ENCODE measurements at regions not wholly inside any gene's neighbourhood (a gene's known extent, or its start where the extent isn't known, plus 50 kb on each side); places are given as distances from the start of the nearest gene placed in this dataset.

GRCh38 chr2:120832296-120833070 lies 96.8 kb downstream of the GLI2 start:
- DNase-seq (ENCODE audit: low spot score) = no peak
- H3K4me3 ChIP-seq = no peak overlapping the region
- TF ChIP-seq CTCF (IDR thresholded peaks at IDR 0.05) = no peak
- H3K27ac ChIP-seq = no peak overlapping the region

- TF ChIP-seq CTCF (IDR thresholded peaks at IDR 0.05) = no peak
- no peak for DNase-seq (ENCODE audit: low spot score)
Measured at GRCh38 chr2:120833127-120833675, 97.5 kb downstream of the GLI2 start.

GRCh38 chr2:120834206-120834605 lies 98.5 kb downstream of the GLI2 start:
- TF ChIP-seq CTCF (IDR thresholded peaks at IDR 0.05) = no peak
- DNase-seq (ENCODE audit: low spot score) = no peak
- no peak overlapping the region for H3K27ac ChIP-seq
- no peak overlapping the region for H3K4me3 ChIP-seq

More at GRCh38 chr2:120833127-120833675, 97.5 kb downstream of the GLI2 start:
- Histone ChIP-seq H3K27ac (no peak overlapping the region), H3K4me3 (no peak overlapping the region)

- no peak for TF ChIP-seq CTCF (IDR thresholded peaks at IDR 0.05)
- H3K27ac ChIP-seq = no peak overlapping the region
- H3K4me3 ChIP-seq = no peak overlapping the region
- no peak for DNase-seq (ENCODE audit: low spot score)
Measured at GRCh38 chr2:120836281-120836680, 100.6 kb downstream of the GLI2 start.

- no peak for TF ChIP-seq CTCF (IDR thresholded peaks at IDR 0.05)
- no peak overlapping the region for H3K4me3 ChIP-seq
- H3K27ac ChIP-seq = no peak overlapping the region
- no peak for DNase-seq (ENCODE audit: low spot score)
Measured at GRCh38 chr2:120840795-120841487, 105.3 kb downstream of the GLI2 start.

GRCh38 chr2:120842456-120843439 lies 107.1 kb downstream of the GLI2 start:
- Histone ChIP-seq H3K4me3 (no peak overlapping the region), H3K27ac (no peak overlapping the region)
- no peak for DNase-seq (ENCODE audit: low spot score)
- no peak for TF ChIP-seq CTCF (IDR thresholded peaks at IDR 0.05)

Data from coronary artery (tissue), 2 donors.